GM19455 (cell line): ENCODE measurements at regions not wholly inside any gene's neighbourhood (a gene's known extent, or its start where the extent isn't known, plus 50 kb on each side); places are given as distances from the start of the nearest gene placed in this dataset.

Experiments
- ATAC-seq: cut with Tn5 transposase; IDR thresholded peaks from one replicate; pipeline ENCODE4 v1.9.1; 2021; ENCODE audit not compliant: unreplicated experiment

GRCh38 chr4:28351102-28351501, 1490.5 kb downstream of the STIM2 start:
- ATAC-seq = no peak

DNA sequence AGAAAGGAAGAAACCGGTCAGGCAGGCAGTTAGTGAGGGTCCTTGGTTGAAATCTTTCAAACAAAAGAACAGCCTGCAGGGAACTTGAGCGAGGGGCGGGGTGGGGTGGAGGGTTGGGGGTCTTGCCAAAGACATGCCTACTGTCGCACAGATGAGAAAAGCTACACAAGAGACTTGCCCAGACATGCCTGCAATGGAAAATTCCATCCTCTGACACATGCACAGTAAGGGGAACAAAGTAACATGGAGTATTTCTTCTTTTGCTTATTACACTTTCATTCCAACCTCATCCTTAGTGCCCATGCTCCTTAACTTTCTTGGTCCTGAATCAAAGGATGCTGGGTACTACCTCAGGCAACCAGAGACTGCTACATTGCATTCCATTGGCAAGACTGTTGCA, 1491.2 kb downstream of the STIM2 start:
- ATAC-seq = no peak

DNA sequence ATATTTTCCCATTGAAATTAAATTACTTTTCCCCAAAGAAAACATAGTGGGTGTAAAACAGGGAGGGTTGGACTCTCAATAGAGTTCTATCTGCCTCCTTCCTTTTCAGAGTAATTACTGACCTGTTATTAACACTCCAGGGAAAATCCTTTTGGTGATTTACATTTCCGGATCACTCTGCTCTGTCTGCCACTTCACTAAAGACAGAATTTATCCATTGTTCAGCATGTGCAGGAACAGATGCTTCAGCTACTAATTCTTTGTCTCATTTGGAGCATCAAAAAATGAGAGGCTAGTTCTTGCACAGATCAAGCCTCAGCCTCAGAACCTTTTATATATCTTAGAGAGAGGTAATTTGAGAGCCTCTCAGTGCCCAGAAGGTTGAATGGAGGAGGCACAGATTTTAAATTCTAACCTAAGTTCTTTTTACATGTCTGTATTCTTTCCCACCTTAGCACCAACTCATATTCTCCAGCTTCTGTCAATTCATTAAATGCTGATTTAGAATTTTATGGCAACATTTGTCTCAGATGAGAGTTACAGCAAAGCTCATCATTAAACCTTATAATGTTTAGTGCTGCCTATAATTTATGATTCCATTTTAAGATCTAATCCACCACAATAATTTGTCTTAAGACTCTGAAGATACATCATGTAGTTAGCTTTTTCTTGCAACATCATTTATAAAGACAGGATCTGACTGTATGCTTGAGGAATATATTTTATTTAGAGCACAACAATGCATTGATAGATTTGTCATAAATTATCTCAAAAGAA, 1494.4 kb downstream of the STIM2 start:
- no peak for ATAC-seq

DNA sequence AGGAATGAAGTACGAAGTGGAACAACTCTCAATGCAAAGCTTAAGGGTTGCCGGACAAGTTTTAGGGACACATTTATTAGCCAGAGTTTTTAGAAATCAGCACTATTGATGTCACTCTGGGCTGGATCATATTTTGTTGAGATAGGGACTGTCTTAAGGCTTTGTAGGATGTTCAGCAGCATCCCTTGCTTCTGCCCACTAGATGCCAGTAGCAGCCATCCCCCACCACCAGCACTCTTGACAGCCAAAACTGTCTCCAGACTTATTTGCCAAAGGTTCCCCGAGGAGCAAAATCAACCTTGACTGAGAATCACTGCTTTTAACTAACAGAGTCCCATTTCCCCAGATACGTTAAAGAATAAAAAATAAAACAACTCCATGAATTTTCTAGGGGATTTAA, 1497.3 kb downstream of the STIM2 start:
- no peak for ATAC-seq

DNA sequence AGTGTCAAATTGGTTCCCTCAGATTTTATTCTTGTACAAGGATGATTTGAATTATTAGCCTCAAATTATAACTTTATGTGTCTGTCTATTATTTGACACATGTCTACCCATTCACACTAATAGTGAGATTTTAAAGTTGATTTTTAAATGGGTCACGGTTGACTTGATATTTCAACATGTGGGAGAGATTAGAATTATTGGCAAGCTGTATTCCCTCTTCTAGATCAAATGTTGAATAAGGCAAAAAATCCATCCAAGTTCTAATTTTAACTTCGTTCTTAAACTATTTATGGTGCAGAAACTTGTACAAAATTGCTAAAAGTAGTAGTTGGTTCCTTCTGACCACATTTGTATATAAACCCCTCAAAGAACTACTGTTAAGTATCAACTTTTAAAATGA, 1498.0 kb downstream of the STIM2 start:
- no peak for ATAC-seq

DNA sequence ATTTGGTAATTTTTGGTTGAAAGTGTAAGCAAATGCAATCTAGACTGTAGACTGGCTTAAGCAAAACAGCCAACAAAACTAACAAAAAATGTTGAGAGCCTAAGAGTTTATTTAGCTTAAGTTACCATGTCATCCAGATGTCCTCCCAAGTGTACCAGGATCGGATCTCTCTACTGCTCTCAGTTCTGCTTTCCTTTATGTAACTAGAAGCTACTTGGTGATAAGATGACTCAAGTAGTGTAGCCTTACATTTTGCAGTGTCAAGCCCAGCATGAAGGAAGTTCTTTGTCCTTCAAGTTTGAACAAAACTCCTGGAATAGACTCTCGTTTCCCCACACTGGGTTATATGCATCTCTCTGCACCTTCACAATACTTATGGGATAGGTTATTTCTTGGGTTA, 1500.0 kb downstream of the STIM2 start:
- ATAC-seq = no peak

GRCh38 chr4:28362169-28362568, 1501.5 kb downstream of the STIM2 start:
- no peak for ATAC-seq

- ATAC-seq = no peak
Observed at GRCh38 chr4:28369499-28369898, 1508.9 kb downstream of the STIM2 start.

DNA sequence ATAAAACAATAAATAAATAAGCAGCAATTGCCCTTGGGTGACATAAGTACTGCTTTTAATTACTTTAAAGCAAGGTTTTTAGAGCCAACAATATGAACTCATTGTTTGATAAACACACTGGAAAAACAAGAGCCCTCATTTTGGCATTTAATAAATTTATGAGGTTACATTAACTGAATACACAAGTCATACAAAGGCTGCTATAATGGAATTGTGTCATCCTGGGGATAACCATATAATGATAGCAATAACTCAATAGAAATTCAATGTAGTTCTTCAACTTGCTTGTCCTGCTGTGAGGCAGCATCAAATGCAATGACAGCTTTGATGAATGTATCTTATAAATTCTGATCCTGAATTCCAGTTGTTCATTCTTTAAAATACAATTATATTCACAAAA, 1512.5 kb downstream of the STIM2 start:
- no peak for ATAC-seq

GRCh38 chr4:28373601-28374000, 1513.0 kb downstream of the STIM2 start:
- ATAC-seq = no peak

DNA sequence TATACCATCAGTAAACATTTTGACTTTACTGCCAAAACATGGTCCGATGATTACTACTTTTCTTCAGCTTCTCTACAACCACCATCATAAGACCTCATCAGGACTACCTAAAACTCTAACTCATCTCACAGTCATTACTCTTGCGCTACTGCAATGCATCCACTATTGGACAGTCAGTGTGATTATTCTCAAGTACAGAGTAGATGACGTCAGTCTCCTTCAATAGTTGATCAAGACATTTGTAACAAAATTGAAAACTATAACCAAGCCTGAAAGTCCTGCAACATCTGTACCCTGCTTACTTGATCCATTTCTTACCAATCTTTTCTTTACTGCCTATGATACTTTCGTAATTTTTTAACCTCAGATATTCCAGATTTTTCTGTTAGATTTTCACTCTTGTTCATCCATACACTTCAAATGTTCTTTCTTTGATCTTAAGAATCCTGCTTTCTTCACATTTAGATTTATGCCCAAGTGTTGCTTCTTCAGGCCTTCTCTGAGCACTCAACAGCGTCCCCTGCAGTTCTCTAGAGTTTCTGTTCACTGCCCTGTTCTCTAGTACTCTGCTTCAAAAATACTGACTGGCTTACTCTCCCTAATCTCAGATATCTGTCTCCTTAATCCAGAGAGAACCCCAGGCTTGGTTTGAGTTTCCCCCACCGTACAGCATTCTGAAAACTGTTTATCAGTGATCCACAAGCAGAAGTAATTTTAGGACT, 1517.6 kb downstream of the STIM2 start:
- ATAC-seq = no peak

DNA sequence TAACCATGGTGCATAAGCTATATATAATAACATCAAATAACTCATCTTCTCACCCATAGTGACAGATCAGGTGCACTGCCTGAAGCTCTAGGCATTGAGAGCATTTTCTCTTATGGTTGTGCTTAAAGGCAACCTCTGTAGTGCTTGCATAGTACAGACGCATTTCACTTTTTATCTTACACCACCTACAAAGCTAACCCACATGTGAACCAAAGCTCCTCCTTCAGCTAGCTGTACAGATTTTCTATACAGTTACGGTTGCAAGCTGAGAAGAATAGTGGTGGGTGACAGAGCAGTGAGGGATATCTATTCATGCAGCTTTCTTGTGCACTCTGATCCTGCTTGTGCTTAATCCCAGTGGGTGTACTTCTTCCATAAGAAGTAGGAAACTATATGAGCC, 1525.2 kb downstream of the STIM2 start:
- ATAC-seq = no peak

GRCh38 chr4:28386776-28387175, 1526.1 kb downstream of the STIM2 start:
- ATAC-seq = no peak

DNA sequence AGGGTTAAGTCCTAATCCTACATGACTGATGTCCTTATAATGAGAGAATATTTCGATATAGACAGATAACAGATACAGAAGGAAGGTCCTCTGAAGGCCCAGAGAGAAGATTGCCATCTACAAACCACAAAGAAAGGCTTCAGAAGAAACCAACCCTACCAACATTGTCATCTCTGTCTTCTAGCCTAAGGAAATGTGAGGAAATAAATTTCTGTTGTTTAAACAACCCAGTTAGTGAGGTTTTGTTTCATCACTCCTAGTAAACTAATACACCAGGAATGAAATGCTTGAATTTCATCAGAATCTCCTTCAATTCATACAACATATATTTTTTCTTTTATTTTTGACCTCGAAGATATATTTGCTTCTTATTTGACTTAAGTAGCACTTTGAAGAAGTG, 1527.8 kb downstream of the STIM2 start:
- no peak for ATAC-seq

DNA sequence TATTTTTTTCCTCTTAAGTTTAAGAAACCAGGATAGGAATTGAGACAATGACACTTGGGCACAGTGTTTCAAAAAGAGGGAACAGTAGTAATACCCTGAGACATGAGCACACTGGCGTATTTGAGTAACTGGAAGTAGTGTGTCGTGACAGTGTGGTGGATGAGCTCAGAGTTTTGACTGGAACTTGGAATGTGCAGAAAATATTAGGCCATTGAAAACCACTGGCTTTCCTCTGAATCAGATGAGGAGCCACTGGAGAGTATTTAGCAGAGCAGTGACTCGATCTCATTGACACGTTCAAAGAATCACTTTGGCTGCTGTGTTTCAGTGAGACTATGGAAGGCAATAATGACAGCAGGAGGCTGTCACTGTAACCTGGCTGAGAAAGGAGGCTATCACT, 1531.2 kb downstream of the STIM2 start:
- ATAC-seq = no peak

DNA sequence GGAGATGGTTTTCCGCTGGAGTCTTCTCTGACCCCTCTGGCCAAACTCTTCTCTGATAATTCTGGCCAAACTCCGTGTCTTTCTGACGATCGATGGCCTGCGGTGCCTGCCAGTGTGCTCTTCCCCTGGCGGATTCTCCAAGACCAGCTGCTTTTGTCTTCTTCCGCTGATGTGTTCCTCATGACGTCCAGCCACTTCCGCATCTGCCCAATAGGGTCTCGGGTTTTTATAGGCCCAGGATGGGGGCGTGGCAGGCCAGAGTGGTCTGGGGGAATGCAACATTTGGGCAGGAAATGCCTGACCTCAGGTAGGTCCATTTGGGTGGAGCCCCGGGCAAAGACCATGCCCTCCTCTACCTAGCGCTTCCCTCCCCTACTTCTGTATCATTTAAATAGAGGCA, 1542.1 kb downstream of the STIM2 start:
- ATAC-seq = no peak

- no peak for ATAC-seq
Observed at GRCh38 chr4:28421221-28421620, 1560.6 kb downstream of the STIM2 start.

DNA sequence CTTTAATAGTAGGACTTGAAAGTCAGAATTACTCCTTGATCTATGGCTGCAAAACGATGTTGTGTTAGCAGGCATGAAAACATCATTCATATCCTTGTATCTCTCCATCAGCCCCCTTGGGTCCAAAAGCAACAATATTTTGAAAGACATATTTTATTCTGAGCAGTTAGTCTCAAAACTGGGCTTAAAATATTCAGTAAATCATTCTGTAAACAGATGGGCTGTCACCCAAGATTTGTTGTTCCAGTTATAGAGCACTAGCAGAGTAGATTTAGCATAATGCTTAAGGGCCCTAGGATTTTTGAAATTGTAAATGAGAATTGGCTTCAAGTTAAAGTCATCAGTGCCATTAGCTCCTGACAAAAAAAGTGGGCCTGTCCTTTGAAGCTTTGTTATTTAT, 1565.6 kb downstream of the STIM2 start:
- no peak for ATAC-seq

DNA sequence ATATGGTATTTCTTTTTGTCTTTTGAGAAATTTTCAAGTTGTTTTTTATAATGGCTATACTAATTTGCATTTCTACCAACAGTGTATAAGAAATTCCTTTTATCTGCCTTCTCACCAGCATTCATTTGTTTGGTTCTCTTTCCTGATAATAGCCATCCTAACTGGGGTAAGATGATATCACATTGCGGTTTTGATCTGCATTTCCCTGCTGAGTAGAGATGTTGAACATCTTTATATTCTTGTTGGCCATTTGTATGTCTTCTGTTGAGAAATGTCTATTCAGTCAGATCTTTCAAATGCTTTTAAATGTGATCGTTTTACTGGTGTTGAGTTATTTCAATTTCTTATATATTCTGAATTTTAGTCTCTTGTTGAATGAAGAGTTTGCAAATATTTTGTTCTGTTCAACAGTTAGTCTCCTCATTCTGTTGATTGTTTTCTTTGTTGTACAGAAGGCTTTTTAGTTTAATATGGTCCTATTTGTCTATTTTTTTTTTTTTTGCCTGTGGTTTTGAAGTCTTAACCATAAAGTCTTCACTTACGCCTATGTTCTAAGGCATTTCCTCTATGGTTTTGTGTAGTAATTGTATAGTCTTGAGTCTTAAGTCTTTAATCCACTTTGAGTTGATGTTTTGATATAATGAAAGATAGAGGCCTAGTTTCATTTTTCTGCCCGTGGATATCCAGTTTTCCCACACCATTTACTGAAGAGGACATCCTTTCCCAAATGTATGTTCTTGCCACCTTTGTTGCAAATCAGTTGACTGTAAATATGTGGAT, 1566.9 kb downstream of the STIM2 start:
- ATAC-seq = no peak

- ATAC-seq = no peak
Observed at GRCh38 chr4:28432348-28433025, 1571.8 kb downstream of the STIM2 start.

GRCh38 chr4:28435314-28435713, 1574.7 kb downstream of the STIM2 start:
- no peak for ATAC-seq
